Naive thymus-derived CD4-positive, alpha-beta T cell (primary cell): ENCODE measurements at regions not wholly inside any gene's neighbourhood (a gene's known extent, or its start where the extent isn't known, plus 50 kb on each side); places are given as distances from the start of the nearest gene placed in this dataset.

Experiments used
- ATAC-seq: fragments of 150-1000 bp; cut with Tn5 transposase; 2 replicates; pipeline ENCODE4 v1.10.0; 2021; ENCODE audit warnings: mild to moderate bottlenecking, moderate library complexity
- CTCF ChIA-PET: fragments of 350-600 bp; sonication (Branson Sonifier 250); formaldehyde crosslinking; loops from one replicate; lab custom pipeline; 2021; ENCODE audit warnings: antibody characterized with exemption; lab: Charles Lee
- POLR2A ChIA-PET: fragments of 350-600 bp; sonication (Branson Sonifier 250); formaldehyde crosslinking; loops from one replicate; lab custom pipeline; 2021; ENCODE audit warnings: antibody characterized with exemption, inconsistent platforms; lab: Charles Lee
- DNase-seq, 9 donors: peaks; one replicate each; pipeline versions ENCODE4 v3.0.0 to v3.0.0-alpha.2; 2020 to 2022; ENCODE audit warnings: mixed read lengths in 1 of 9
- H3K27ac ChIP-seq: one replicate; pipeline ENCODE4 v1.7.0; 2013; ENCODE audit warnings: mild to moderate bottlenecking, low read depth, low read length, moderate library complexity
- H3K27me3 ChIP-seq, 2 donors: one replicate each; pipeline ENCODE4 v1.7.0; 2013; ENCODE audit warnings: low read length in 2 of 2, mild to moderate bottlenecking in 2 of 2, moderate library complexity in 2 of 2; ENCODE audit not compliant: control insufficient read depth in 2 of 2, insufficient read depth in 2 of 2
- H3K36me3 ChIP-seq, 3 experiments: 1 replicate in 2 of 3; 2 replicates in 1 of 3; pipeline ENCODE4 v1.7.0; 2013; ENCODE audit warnings: low read length in 3 of 3, mild to moderate bottlenecking in 3 of 3, moderate library complexity in 1 of 3; ENCODE audit not compliant: insufficient read depth in 3 of 3, control insufficient read depth in 2 of 3
- H3K4me1 ChIP-seq, 2 donors: one replicate each; pipeline ENCODE4 v1.7.0; 2013; ENCODE audit warnings: low read length in 2 of 2, mild to moderate bottlenecking in 2 of 2, moderate library complexity in 1 of 2; ENCODE audit not compliant: control insufficient read depth in 2 of 2, insufficient read depth in 2 of 2
- H3K4me3 ChIP-seq: 2 replicates; pipeline ENCODE4 v1.7.0; 2013; ENCODE audit warnings: mild to moderate bottlenecking, low read length
- H3K9me3 ChIP-seq, 3 experiments: 1 replicate in 2 of 3; 2 replicates in 1 of 3; pipeline ENCODE4 v1.7.0; 2013; ENCODE audit warnings: low read length in 3 of 3; ENCODE audit not compliant: control insufficient read depth in 2 of 3
- H3K27ac Mint-ChIP-seq, 9 donors: one replicate each; pipeline ENCODE4 v1.8.0; 2020 to 2022; ENCODE audit warnings: mixed read lengths in 9 of 9, mild to moderate bottlenecking in 8 of 9, moderate library complexity in 5 of 9, inconsistent platforms in 2 of 9
- H3K27me3 Mint-ChIP-seq, 5 donors: one replicate each; pipeline ENCODE4 v1.8.0; 2021 to 2022; ENCODE audit warnings: mixed read lengths in 5 of 5, mild to moderate bottlenecking in 1 of 5
- H3K36me3 Mint-ChIP-seq, 5 donors: one replicate each; pipeline ENCODE4 v1.8.0; 2020 to 2022; ENCODE audit warnings: mixed read lengths in 5 of 5, mild to moderate bottlenecking in 3 of 5, inconsistent platforms in 1 of 5
- H3K4me1 Mint-ChIP-seq, 7 donors: one replicate each; pipeline ENCODE4 v1.8.0; 2020 to 2022; ENCODE audit warnings: mixed read lengths in 7 of 7, mild to moderate bottlenecking in 3 of 7, inconsistent platforms in 1 of 7
- H3K4me3 Mint-ChIP-seq, 10 donors: one replicate each; pipeline ENCODE4 v1.8.0; 2020 to 2022; ENCODE audit warnings: mild to moderate bottlenecking in 10 of 10, mixed read lengths in 10 of 10, moderate library complexity in 6 of 10, inconsistent platforms in 2 of 10
- H3K9me3 Mint-ChIP-seq, 11 donors: one replicate each; pipeline ENCODE4 v1.8.0; 2020 to 2022; ENCODE audit warnings: mixed read lengths in 11 of 11, mild to moderate bottlenecking in 4 of 11, inconsistent platforms in 1 of 11, moderate library complexity in 1 of 11
- intact Hi-C, 2 donors: fragments of 100-400 bp; cut with micrococcal nuclease; formaldehyde crosslinking; loops; one replicate each; pipeline ENCODE4 v1.15.1; 2023

- ChIA-PET POLR2A (interaction anchor here (0.6 kb wide), 1 partner anchor 116 kb away, joined by 3 read pairs; no protein-coding TSS in a partner anchor), CTCF (interaction anchor here (0.8 kb wide), 1 partner anchor 10 kb away, joined by 3 read pairs; no protein-coding TSS in a partner anchor)
- no peak overlapping the region for H3K27ac ChIP-seq
- DNase-seq: no peak
- H3K27ac Mint-ChIP-seq: no peak overlapping the region
- peaks cover 0 to 5% (median 0%) of the 10 kb centered on the region in 7 donors for H3K4me1 Mint-ChIP-seq
- H3K4me3 Mint-ChIP-seq: no peak overlapping the region
- no peaks in the 10 kb centered on the region for H3K36me3 Mint-ChIP-seq
- peaks cover 0 to 17% (median 9%) of the 10 kb centered on the region in 5 donors for H3K27me3 Mint-ChIP-seq
- no peak for ATAC-seq
- intact Hi-C loops: loop anchor here in 1 of 2 donors (10.0 kb wide), 1 partner anchor 173 kb away; no protein-coding TSS in a partner anchor
- H3K9me3 ChIP-seq: no peaks in the 10 kb centered on the region
- no peaks in the 10 kb centered on the region for H3K27me3 ChIP-seq
- no peak overlapping the region for H3K4me3 ChIP-seq
- H3K9me3 Mint-ChIP-seq: no peaks in the 10 kb centered on the region
- H3K36me3 ChIP-seq: no peaks in the 10 kb centered on the region
- no peaks in the 10 kb centered on the region for H3K4me1 ChIP-seq
Observed at GRCh38 chr9:84177407-84177806, 163.2 kb downstream of the SLC28A3 start.

GRCh38 chr9:84179531-84179930, 161.0 kb downstream of the SLC28A3 start:
- intact Hi-C loops: loop anchor here in 1 of 2 donors (10.0 kb wide), 1 partner anchor 175 kb away; no protein-coding TSS in a partner anchor
- peaks cover 0 to 4% (median 0%) of the 10 kb centered on the region in 7 donors for H3K4me1 Mint-ChIP-seq
- H3K4me3 ChIP-seq: no peak overlapping the region
- ChIA-PET CTCF (no interaction called here), POLR2A (no interaction called here)
- no peaks in the 10 kb centered on the region for H3K9me3 ChIP-seq
- no peaks in the 10 kb centered on the region for H3K36me3 ChIP-seq
- no peak overlapping the region for H3K27ac ChIP-seq
- H3K27me3 ChIP-seq: no peaks in the 10 kb centered on the region
- DNase-seq: no peak
- peaks cover 0 to 9% (median 8%) of the 10 kb centered on the region in 5 donors for H3K27me3 Mint-ChIP-seq
- no peaks in the 10 kb centered on the region for H3K4me1 ChIP-seq
- no peak for ATAC-seq
- H3K4me3 Mint-ChIP-seq: no peak overlapping the region
- H3K36me3 Mint-ChIP-seq: no peaks in the 10 kb centered on the region
- H3K27ac Mint-ChIP-seq: no peak overlapping the region
- no peaks in the 10 kb centered on the region for H3K9me3 Mint-ChIP-seq

DNA sequence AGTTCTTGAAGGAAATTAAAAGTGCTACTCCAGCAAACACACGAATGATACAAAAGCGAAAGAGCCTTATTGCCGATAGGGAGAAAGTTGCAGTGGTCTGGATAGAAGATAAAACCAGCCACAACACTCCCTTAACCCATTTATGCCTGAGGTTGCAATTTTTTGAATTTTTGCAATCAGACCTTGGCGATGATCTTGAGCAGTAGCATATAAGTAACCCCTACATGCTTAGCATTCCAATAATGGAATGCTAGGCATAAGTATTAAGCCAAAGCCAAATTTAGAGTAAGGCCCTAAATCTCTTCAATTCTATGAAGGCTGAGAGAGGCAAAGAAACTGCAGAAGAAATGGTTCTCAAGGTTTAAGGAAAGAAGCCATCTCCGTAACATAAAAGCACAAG, 153.5 kb downstream of the SLC28A3 start:
- CTCF ChIA-PET: no interaction called here
- H3K4me1 Mint-ChIP-seq: no peaks in the 10 kb centered on the region
- Histone ChIP-seq H3K9me3 (no peaks in the 10 kb centered on the region), H3K27ac (no peak overlapping the region), H3K27me3 (no peaks in the 10 kb centered on the region), H3K4me1 (no peaks in the 10 kb centered on the region), H3K4me3 (no peak overlapping the region), H3K36me3 (no peaks in the 10 kb centered on the region)
- H3K27ac Mint-ChIP-seq: no peak overlapping the region
- ATAC-seq (no peak), DNase-seq (no peak)
- POLR2A ChIA-PET: no interaction called here
- no peak overlapping the region for H3K4me3 Mint-ChIP-seq
- intact Hi-C loops: no loop called here
- no peaks in the 10 kb centered on the region for H3K9me3 Mint-ChIP-seq
- H3K27me3 Mint-ChIP-seq: peaks cover 0 to 11% (median 6%) of the 10 kb centered on the region in 5 donors
- H3K36me3 Mint-ChIP-seq: no peaks in the 10 kb centered on the region

DNA sequence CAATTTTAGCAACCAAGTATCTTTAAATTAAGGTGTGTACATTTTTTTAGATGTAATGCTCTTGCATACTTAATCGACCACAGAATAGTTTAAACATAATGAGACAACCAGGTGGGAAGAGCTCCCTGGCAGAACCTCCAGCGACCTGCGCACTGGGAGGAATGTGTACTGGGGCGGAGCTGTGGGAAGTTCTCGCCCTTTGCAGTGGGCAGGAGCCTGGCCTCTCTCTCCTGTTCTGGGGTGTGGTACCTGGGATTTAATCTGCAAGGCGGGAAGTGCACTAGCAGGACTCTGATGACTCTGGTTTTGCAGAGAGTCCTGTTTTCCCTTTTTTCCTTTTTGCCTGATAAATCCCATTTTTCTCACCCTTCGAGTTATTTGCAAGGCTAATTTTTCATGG, 150.7 kb downstream of the SLC28A3 start:
- Mint-ChIP-seq H3K27ac (peak overlapping the region in 1 of 9 donors; percentile 31), H3K4me1 (peaks cover 0 to 4% (median 0%) of the 10 kb centered on the region in 7 donors), H3K9me3 (peaks cover 0 to 3% (median 0%) of the 10 kb centered on the region in 11 donors), H3K27me3 (peaks cover 7 to 19% (median 15%) of the 10 kb centered on the region in 5 donors), H3K36me3 (no peaks in the 10 kb centered on the region), H3K4me3 (no peak overlapping the region)
- DNase-seq (no peak), ATAC-seq (no peak)
- CTCF ChIA-PET: no interaction called here
- Histone ChIP-seq H3K9me3 (no peaks in the 10 kb centered on the region), H3K4me1 (no peaks in the 10 kb centered on the region), H3K36me3 (no peaks in the 10 kb centered on the region), H3K27me3 (no peaks in the 10 kb centered on the region), H3K27ac (no peak overlapping the region), H3K4me3 (no peak overlapping the region)
- POLR2A ChIA-PET: no interaction called here
- intact Hi-C loops: no loop called here

- Histone ChIP-seq H3K27ac (no peak overlapping the region), H3K36me3 (no peaks in the 10 kb centered on the region), H3K9me3 (no peaks in the 10 kb centered on the region), H3K4me3 (no peak overlapping the region), H3K27me3 (no peaks in the 10 kb centered on the region), H3K4me1 (no peaks in the 10 kb centered on the region)
- no peak overlapping the region for H3K4me3 Mint-ChIP-seq
- H3K27ac Mint-ChIP-seq: no peak overlapping the region
- CTCF ChIA-PET: no interaction called here
- ATAC-seq (no peak), DNase-seq (no peak)
- peaks cover 0 to 3% (median 0%) of the 10 kb centered on the region in 11 donors for H3K9me3 Mint-ChIP-seq
- H3K4me1 Mint-ChIP-seq: peaks cover 0 to 4% (median 0%) of the 10 kb centered on the region in 7 donors
- no peaks in the 10 kb centered on the region for H3K36me3 Mint-ChIP-seq
- intact Hi-C loops: no loop called here
- POLR2A ChIA-PET: no interaction called here
- H3K27me3 Mint-ChIP-seq: peaks cover 7 to 19% (median 15%) of the 10 kb centered on the region in 5 donors
Observed at GRCh38 chr9:84190411-84190810, 150.1 kb downstream of the SLC28A3 start.

DNA sequence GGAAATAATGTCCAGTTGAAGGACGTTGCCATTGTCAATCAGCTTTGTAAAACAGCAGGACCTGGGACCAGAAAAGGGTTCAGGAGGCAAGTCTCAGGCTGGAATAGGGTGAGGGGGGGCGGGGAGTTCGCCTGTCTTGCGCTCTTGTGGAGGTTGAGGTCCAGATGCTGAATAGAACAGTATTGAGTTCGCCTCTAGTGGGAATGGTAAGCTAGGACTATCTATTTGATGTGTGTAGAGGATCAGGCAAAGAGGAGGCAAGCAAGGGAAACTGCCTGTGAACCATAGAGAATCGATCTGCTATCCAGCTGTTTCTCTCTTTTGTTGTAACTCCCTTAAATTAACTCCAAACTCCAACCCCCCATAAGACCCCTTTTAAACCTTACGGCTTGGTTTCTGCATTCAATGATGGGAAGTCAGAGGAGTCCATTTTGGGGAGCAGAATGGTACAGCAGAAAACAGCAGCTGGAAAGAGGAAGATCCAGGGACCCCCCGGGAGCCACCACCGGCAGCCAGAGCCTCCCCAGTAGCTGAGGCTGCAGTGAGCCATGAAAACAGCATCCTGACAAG, 133.7 kb downstream of the SLC28A3 start:
- POLR2A ChIA-PET: no interaction called here
- peaks cover 0 to 4% of the 10 kb centered on the region in 2 donors for H3K27me3 ChIP-seq
- H3K9me3 ChIP-seq: no peaks in the 10 kb centered on the region
- H3K27ac Mint-ChIP-seq: no peak overlapping the region
- no peaks in the 10 kb centered on the region for H3K36me3 ChIP-seq
- intact Hi-C loops: no loop called here
- ATAC-seq: no peak
- peaks cover 0 to 14% (median 10%) of the 10 kb centered on the region in 5 donors for H3K27me3 Mint-ChIP-seq
- DNase-seq: no peak
- CTCF ChIA-PET: no interaction called here
- H3K9me3 Mint-ChIP-seq: peaks cover 0 to 2% (median 0%) of the 10 kb centered on the region in 11 donors
- H3K4me3 ChIP-seq: no peak overlapping the region
- no peaks in the 10 kb centered on the region for H3K4me1 ChIP-seq
- no peaks in the 10 kb centered on the region for H3K36me3 Mint-ChIP-seq
- H3K4me3 Mint-ChIP-seq: no peak overlapping the region
- H3K4me1 Mint-ChIP-seq: no peaks in the 10 kb centered on the region
- no peak overlapping the region for H3K27ac ChIP-seq

GRCh38 chr9:84207491-84207951, 133.0 kb downstream of the SLC28A3 start:
- Mint-ChIP-seq H3K4me3 (no peak overlapping the region), H3K9me3 (no peaks in the 10 kb centered on the region), H3K36me3 (no peaks in the 10 kb centered on the region), H3K27ac (no peak overlapping the region), H3K27me3 (peaks cover 0 to 10% (median 6%) of the 10 kb centered on the region in 5 donors), H3K4me1 (no peaks in the 10 kb centered on the region)
- ATAC-seq: no peak
- H3K36me3 ChIP-seq: no peaks in the 10 kb centered on the region
- H3K4me1 ChIP-seq: no peaks in the 10 kb centered on the region
- H3K4me3 ChIP-seq: no peak overlapping the region
- ChIA-PET POLR2A (no interaction called here), CTCF (no interaction called here)
- intact Hi-C loops: no loop called here
- no peak overlapping the region for H3K27ac ChIP-seq
- H3K27me3 ChIP-seq: peaks cover 0 to 4% of the 10 kb centered on the region in 2 donors
- no peaks in the 10 kb centered on the region for H3K9me3 ChIP-seq
- no peak for DNase-seq
